ENCODE measurements at regions not wholly inside any gene's neighbourhood (a gene's known extent, or its start where the extent isn't known, plus 50 kb on each side); places are given as distances from the start of the nearest gene placed in this dataset.

GRCh38 chr7:156218544-156219306, 406.5 kb upstream of the SHH start:
- no peak overlapping the region for H3K4me2 ChIP-seq
- 87% methylated on average over 13 of the region's 13 CpGs for WGBS (ENCODE audit: low lambda C conversion rate, missing lambda C conversion rate)
- no peak overlapping the region for H3K27ac ChIP-seq
- no peaks in the 10 kb centered on the region for H3K4me1 ChIP-seq (ENCODE audit: insufficient read depth)
- no peaks in the 10 kb centered on the region for H3K79me2 ChIP-seq
- H3K36me3 ChIP-seq (replicated peaks; ENCODE audit: insufficient read depth, low read depth), result no peaks in the 10 kb centered on the region
- DNase-seq (ENCODE audit: low spot score), result no peak
- H3K9me3 ChIP-seq (ENCODE audit: low read depth), result no peaks in the 10 kb centered on the region
- H3K4me3 ChIP-seq, result no peak overlapping the region
- no peaks in the 10 kb centered on the region for H4K20me1 ChIP-seq (ENCODE audit: insufficient read depth, poor library complexity, severe bottlenecking)
- TF ChIP-seq EZH2phosphoT487 (IDR thresholded peaks at IDR 0.05; ENCODE audit: low read depth, severe bottlenecking, unreplicated experiment), result no peak
- no peak for TF ChIP-seq CTCF (IDR thresholded peaks at IDR 0.05; ENCODE audit: poor library complexity)
- no peak for TF ChIP-seq EZH2 (IDR thresholded peaks at IDR 0.05; ENCODE audit: borderline replicate concordance)
- H3K27me3 ChIP-seq, result no peaks in the 10 kb centered on the region
- no peaks in the 10 kb centered on the region for H3K9me2 ChIP-seq (replicated peaks; ENCODE audit: insufficient read depth)
- H2AFZ ChIP-seq, result no peak overlapping the region

- Histone ChIP-seq H3K4me1 (ENCODE audit: insufficient read depth) (no peaks in the 10 kb centered on the region), H4K20me1 (ENCODE audit: insufficient read depth, poor library complexity, severe bottlenecking) (no peaks in the 10 kb centered on the region), H3K9me3 (ENCODE audit: low read depth) (no peaks in the 10 kb centered on the region), H3K79me2 (no peaks in the 10 kb centered on the region), H3K9me2 (replicated peaks; ENCODE audit: insufficient read depth) (no peaks in the 10 kb centered on the region), H3K27ac (no peak overlapping the region), H3K36me3 (replicated peaks; ENCODE audit: insufficient read depth, low read depth) (no peaks in the 10 kb centered on the region), H3K4me2 (no peak overlapping the region), H2AFZ (no peak overlapping the region), H3K27me3 (no peaks in the 10 kb centered on the region), H3K4me3 (no peak overlapping the region)
- 91% methylated on average over 6 of the region's 6 CpGs for WGBS (ENCODE audit: low lambda C conversion rate, missing lambda C conversion rate)
- DNase-seq (ENCODE audit: low spot score), result no peak
- no peak for TF ChIP-seq CTCF (IDR thresholded peaks at IDR 0.05; ENCODE audit: poor library complexity)
- no peak for TF ChIP-seq EZH2 (IDR thresholded peaks at IDR 0.05; ENCODE audit: borderline replicate concordance)
- TF ChIP-seq EZH2phosphoT487 (IDR thresholded peaks at IDR 0.05; ENCODE audit: low read depth, severe bottlenecking, unreplicated experiment), result no peak
Observed at GRCh38 chr7:156217803-156218202, 405.5 kb upstream of the SHH start.

GRCh38 chr7:156209087-156209486, 396.8 kb upstream of the SHH start:
- Histone ChIP-seq H3K27ac (no peak overlapping the region), H4K20me1 (ENCODE audit: insufficient read depth, poor library complexity, severe bottlenecking) (no peaks in the 10 kb centered on the region), H3K4me2 (no peak overlapping the region), H3K9me2 (replicated peaks; ENCODE audit: insufficient read depth) (no peaks in the 10 kb centered on the region), H3K27me3 (no peaks in the 10 kb centered on the region), H3K4me1 (ENCODE audit: insufficient read depth) (no peaks in the 10 kb centered on the region), H3K4me3 (no peak overlapping the region), H2AFZ (no peak overlapping the region), H3K79me2 (no peaks in the 10 kb centered on the region), H3K9me3 (ENCODE audit: low read depth) (no peaks in the 10 kb centered on the region), H3K36me3 (replicated peaks; ENCODE audit: insufficient read depth, low read depth) (no peaks in the 10 kb centered on the region)
- 77% methylated on average over 7 of the region's 7 CpGs for WGBS (ENCODE audit: low lambda C conversion rate, missing lambda C conversion rate)
- TF ChIP-seq EZH2 (IDR thresholded peaks at IDR 0.05; ENCODE audit: borderline replicate concordance), result no peak
- no peak for TF ChIP-seq CTCF (IDR thresholded peaks at IDR 0.05; ENCODE audit: poor library complexity)
- no peak for TF ChIP-seq EZH2phosphoT487 (IDR thresholded peaks at IDR 0.05; ENCODE audit: low read depth, severe bottlenecking, unreplicated experiment)
- DNase-seq (ENCODE audit: low spot score), result no peak

All from hepatocyte (in vitro differentiated cells).